ENCODE measurements at regions not wholly inside any gene's neighbourhood (a gene's known extent, or its start where the extent isn't known, plus 50 kb on each side); places are given as distances from the start of the nearest gene placed in this dataset.

- no peak for DNase-seq
Observed at GRCh38 chr12:11568762-11569478, 80.6 kb upstream of the ETV6 start.

GRCh38 chr12:11569716-11570115 is 79.8 kb upstream of the ETV6 start:
- no peak for DNase-seq

- no peak for DNase-seq
Observed at GRCh38 chr12:11573880-11574279, 75.6 kb upstream of the ETV6 start.

- DNase-seq: peak; percentile 61
Observed at GRCh38 chr12:11576104-11576503, 73.4 kb upstream of the ETV6 start.

- no peak for DNase-seq
Observed at GRCh38 chr12:11577658-11578260, 71.7 kb upstream of the ETV6 start.

GRCh38 chr12:11578461-11578993 is 70.9 kb upstream of the ETV6 start:
- peak; percentile 51 for DNase-seq

GRCh38 chr12:11580125-11580751 is 69.2 kb upstream of the ETV6 start:
- no peak for DNase-seq

- peak; percentile 48 for DNase-seq
Observed at GRCh38 chr12:11581179-11581755, 68.2 kb upstream of the ETV6 start.

GRCh38 chr12:11584221-11584855 is 65.1 kb upstream of the ETV6 start:
- no peak for DNase-seq

GRCh38 chr12:11592484-11592883 is 57.0 kb upstream of the ETV6 start:
- DNase-seq: no peak

GRCh38 chr12:11593013-11593412 is 56.5 kb upstream of the ETV6 start:
- DNase-seq: no peak

- DNase-seq: no peak
Observed at GRCh38 chr12:11595080-11595479, 54.4 kb upstream of the ETV6 start.

GRCh38 chr12:11596141-11596540 is 53.3 kb upstream of the ETV6 start:
- DNase-seq: no peak

GRCh38 chr12:11598900-11599299 is 50.6 kb upstream of the ETV6 start:
- DNase-seq: no peak

Data from stimulated activated CD4-positive, alpha-beta T cell treated with anti-CD3 and anti-CD28 coated beads, Interleukin-1b, Interleukin-23, amount 100 ng/mL, for 48 hours (primary cell).